Keratinocyte (primary cell): ENCODE measurements at regions not wholly inside any gene's neighbourhood (a gene's known extent, or its start where the extent isn't known, plus 50 kb on each side); places are given as distances from the start of the nearest gene placed in this dataset.

ENCODE experiments used
- DNase-seq: peaks from one replicate; pipeline ENCODE4 v3.0.0-alpha.2; 2011; ENCODE audit warnings: low read depth, missing footprints, low spot score
- FAIRE-seq: peaks from 2 replicates; lab custom pipeline; 2011; peaks lifted over from hg19 to GRCh38; lab: Jason Lieb, UNC
- H2AFZ ChIP-seq: 2 replicates; pipeline ENCODE4 v1.6.0; 2012; ENCODE audit warnings: low read length, control low read depth, inconsistent platforms; ENCODE audit not compliant: control insufficient read depth
- H3K27ac ChIP-seq: 2 replicates; pipeline ENCODE4 v1.5.1; 2011; ENCODE audit warnings: low read length; ENCODE audit not compliant: control insufficient read depth, insufficient read depth
- H3K27me3 ChIP-seq: 3 replicates; pipeline ENCODE4 v1.6.0; 2011; ENCODE audit warnings: low read length; ENCODE audit not compliant: control insufficient read depth, insufficient read depth; ENCODE audit errors: extremely low read depth
- H3K36me3 ChIP-seq, 2 experiments: 2 replicates in 1 of 2; 3 replicates in 1 of 2; pipeline ENCODE4 v1.5.1; 2011; ENCODE audit warnings: low read length in 2 of 2, mild to moderate bottlenecking in 1 of 2; ENCODE audit not compliant: control insufficient read depth in 2 of 2, insufficient read depth in 2 of 2; ENCODE audit errors: extremely low read depth in 1 of 2
- H3K4me1 ChIP-seq: 3 replicates; pipeline ENCODE4 v1.5.1; 2011; ENCODE audit warnings: low read length; ENCODE audit not compliant: control insufficient read depth, insufficient read depth; ENCODE audit errors: extremely low read depth
- H3K4me2 ChIP-seq: 3 replicates; pipeline ENCODE4 v1.6.0; 2011; ENCODE audit warnings: low read depth, low read length; ENCODE audit not compliant: control insufficient read depth, insufficient read depth; ENCODE audit errors: extremely low read depth
- H3K4me3 ChIP-seq, 3 experiments: fragments of 200-600 bp in 1 of 3; sonication (generic) in 1 of 3; 2 replicates in 2 of 3; 3 replicates in 1 of 3; pipeline ENCODE4 v1.5.1; 2011 to 2016; ENCODE audit warnings: low read length in 3 of 3, mild to moderate bottlenecking in 3 of 3, control low read depth in 2 of 3, inconsistent platforms in 1 of 3, low read depth in 1 of 3, mixed read lengths in 1 of 3, mixed run types in 1 of 3, moderate library complexity in 1 of 3; ENCODE audit not compliant: control insufficient read depth in 2 of 3, insufficient read depth in 2 of 3; ENCODE audit errors: extremely low read depth in 1 of 3
- H3K79me2 ChIP-seq: 2 replicates; pipeline ENCODE4 v1.6.0; 2012; ENCODE audit warnings: low read length; ENCODE audit not compliant: control insufficient read depth, insufficient read depth
- H3K9ac ChIP-seq: 3 replicates; pipeline ENCODE4 v1.6.0; 2011; ENCODE audit warnings: low read length; ENCODE audit not compliant: control insufficient read depth, insufficient read depth; ENCODE audit errors: extremely low read depth
- H3K9me1 ChIP-seq: 3 replicates; pipeline ENCODE4 v1.6.0; 2011; ENCODE audit warnings: low read length; ENCODE audit not compliant: control insufficient read depth, insufficient read depth; ENCODE audit errors: extremely low read depth
- H3K9me3 ChIP-seq: 2 replicates; pipeline ENCODE4 v1.5.1; 2012; ENCODE audit warnings: low read depth, low read length; ENCODE audit not compliant: control insufficient read depth
- H4K20me1 ChIP-seq: 3 replicates; pipeline ENCODE4 v1.6.0; 2011; ENCODE audit warnings: low read length; ENCODE audit not compliant: control insufficient read depth, insufficient read depth; ENCODE audit errors: extremely low read depth
- EZH2 ChIP-seq: IDR thresholded peaks from one replicate; pipeline ENCODE4 v1.6.1; 2012; ENCODE audit warnings: inconsistent platforms, mild to moderate bottlenecking, low read length, moderate library complexity
- dilution Hi-C: fragments of 300-500 bp; cut with MboI; formaldehyde crosslinking; loops from one replicate; pipeline ENCODE4 v1.7.0; 2020; ENCODE audit warnings: low sequenced_read_pairs; ENCODE audit not compliant: extremely low pct_ligation_motif_present
- TF ChIP-seq, protein P1 (sequence below), 3 experiments: IDR thresholded peaks in 1 of 3; conservative IDR thresholded peaks in 1 of 3; optimal IDR thresholded peaks in 1 of 3; 2 replicates in 2 of 3; 3 replicates in 1 of 3; pipeline versions ENCODE3 to v1.5.1; 2011; ENCODE audit warnings: low read length in 3 of 3, mild to moderate bottlenecking in 3 of 3, moderate library complexity in 2 of 3, control low read depth in 1 of 3, inconsistent platforms in 1 of 3; ENCODE audit not compliant: insufficient read depth in 2 of 3; ENCODE audit errors: extremely low read depth in 1 of 3

DNA sequence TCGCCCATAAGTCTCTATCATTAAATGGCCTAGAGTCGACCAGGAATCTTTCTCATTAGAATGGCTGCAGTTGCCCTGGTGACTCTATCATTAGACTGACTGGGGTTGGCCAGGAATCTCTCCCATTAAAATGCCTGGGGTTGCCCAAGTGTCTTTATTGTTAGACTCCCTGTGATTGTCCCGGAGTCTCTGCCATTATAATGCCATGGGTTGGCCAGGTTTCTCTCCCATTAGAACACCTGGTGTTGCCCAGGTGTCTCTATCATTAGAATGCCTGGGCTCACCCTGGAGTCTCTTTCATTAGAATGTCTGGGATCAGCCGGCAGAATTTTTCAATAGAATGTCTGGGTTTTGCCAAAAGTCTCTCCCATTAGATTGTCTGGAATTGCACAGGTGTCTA lies 1459.3 kb downstream of the UQCRFS1 start:
- Histone ChIP-seq H3K4me2 (no peak overlapping the region), H2AFZ (no peak overlapping the region), H3K36me3 (no peaks in the 10 kb centered on the region), H4K20me1 (no peaks in the 10 kb centered on the region), H3K27ac (no peak overlapping the region), H3K9me3 (no peaks in the 10 kb centered on the region), H3K4me3 (no peak overlapping the region), H3K4me1 (no peaks in the 10 kb centered on the region), H3K27me3 (no peaks in the 10 kb centered on the region), H3K9ac (no peak overlapping the region), H3K9me1 (no peaks in the 10 kb centered on the region), H3K79me2 (no peaks in the 10 kb centered on the region)
- dilution Hi-C loops, result no loop called here
- DNase-seq, result no peak
- TF ChIP-seq EZH2, result no peak
- TF ChIP-seq, protein P1, sequence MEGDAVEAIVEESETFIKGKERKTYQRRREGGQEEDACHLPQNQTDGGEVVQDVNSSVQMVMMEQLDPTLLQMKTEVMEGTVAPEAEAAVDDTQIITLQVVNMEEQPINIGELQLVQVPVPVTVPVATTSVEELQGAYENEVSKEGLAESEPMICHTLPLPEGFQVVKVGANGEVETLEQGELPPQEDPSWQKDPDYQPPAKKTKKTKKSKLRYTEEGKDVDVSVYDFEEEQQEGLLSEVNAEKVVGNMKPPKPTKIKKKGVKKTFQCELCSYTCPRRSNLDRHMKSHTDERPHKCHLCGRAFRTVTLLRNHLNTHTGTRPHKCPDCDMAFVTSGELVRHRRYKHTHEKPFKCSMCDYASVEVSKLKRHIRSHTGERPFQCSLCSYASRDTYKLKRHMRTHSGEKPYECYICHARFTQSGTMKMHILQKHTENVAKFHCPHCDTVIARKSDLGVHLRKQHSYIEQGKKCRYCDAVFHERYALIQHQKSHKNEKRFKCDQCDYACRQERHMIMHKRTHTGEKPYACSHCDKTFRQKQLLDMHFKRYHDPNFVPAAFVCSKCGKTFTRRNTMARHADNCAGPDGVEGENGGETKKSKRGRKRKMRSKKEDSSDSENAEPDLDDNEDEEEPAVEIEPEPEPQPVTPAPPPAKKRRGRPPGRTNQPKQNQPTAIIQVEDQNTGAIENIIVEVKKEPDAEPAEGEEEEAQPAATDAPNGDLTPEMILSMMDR (optimal IDR thresholded peaks at IDR 0.05 in 1 of 3, IDR thresholded peaks at IDR 0.05 in 1 of 3, conservative IDR thresholded peaks at IDR 0.05 in 1 of 3; ENCODE audit: extremely low read depth in 1 of 3, insufficient read depth in 2 of 3, low read length in 3 of 3), result no peak
- FAIRE-seq, result no peak

DNA sequence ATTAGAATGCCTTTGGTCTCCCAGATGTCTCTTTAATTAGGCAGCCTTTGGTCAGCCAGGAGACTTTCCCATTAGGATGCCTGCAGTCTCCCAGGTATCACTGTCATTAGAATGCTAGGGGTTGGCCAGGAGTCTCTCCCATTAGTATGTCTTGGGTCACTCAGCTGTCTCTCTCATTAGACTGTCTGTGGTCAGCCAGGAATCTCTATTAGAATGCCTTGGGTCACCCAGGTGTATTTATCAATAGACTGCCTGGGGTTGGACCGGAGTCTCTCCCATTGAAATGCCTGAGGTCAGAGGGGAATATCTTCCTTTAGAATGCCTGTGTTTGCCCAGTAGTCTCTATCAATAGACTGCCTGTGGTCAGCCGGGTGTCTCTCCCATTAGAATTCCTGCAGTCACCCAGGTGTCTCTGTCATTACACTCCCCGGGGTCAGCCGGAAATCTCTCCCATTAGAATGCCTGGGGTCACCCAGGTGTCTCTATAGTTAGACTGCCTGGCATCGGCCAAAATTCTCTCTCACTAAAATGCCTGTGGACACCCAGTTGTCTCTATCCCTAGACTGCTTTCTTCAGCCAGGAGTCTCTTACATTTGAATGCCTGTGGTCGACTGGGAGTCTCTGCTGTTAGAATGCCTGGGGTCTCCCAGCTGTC lies 1460.3 kb downstream of the UQCRFS1 start:
- H3K9me1 ChIP-seq, result no peaks in the 10 kb centered on the region
- dilution Hi-C loops, result no loop called here

More for the DNA sequence above, 1460.3 kb downstream of the UQCRFS1 start:
- Histone ChIP-seq H3K79me2 (no peaks in the 10 kb centered on the region), H3K27ac (no peak overlapping the region), H3K4me3 (no peak overlapping the region), H3K27me3 (no peaks in the 10 kb centered on the region), H3K36me3 (no peaks in the 10 kb centered on the region), H3K9ac (no peak overlapping the region), H2AFZ (no peak overlapping the region), H3K4me1 (no peaks in the 10 kb centered on the region), H4K20me1 (no peaks in the 10 kb centered on the region), H3K9me3 (no peaks in the 10 kb centered on the region), H3K4me2 (no peak overlapping the region)
- no peak for DNase-seq
- no peak for FAIRE-seq
- TF ChIP-seq EZH2, result no peak
- TF ChIP-seq, protein P1 (optimal IDR thresholded peaks at IDR 0.05 in 1 of 3, IDR thresholded peaks at IDR 0.05 in 1 of 3, conservative IDR thresholded peaks at IDR 0.05 in 1 of 3; ENCODE audit: extremely low read depth in 1 of 3, insufficient read depth in 2 of 3, low read length in 3 of 3), result no peak
